HG02870 (cell line): ENCODE measurements at regions not wholly inside any gene's neighbourhood (a gene's known extent, or its start where the extent isn't known, plus 50 kb on each side); places are given as distances from the start of the nearest gene placed in this dataset.
"Not testable (repeated sequence)": the region's sequence is repeated elsewhere in the genome, so short reads cannot be mapped to it uniquely, and the experiment has no call there.

Source experiments
- ATAC-seq: cut with Tn5 transposase; IDR thresholded peaks from one replicate; pipeline ENCODE4 v1.9.1; 2021; ENCODE audit warnings: mild to moderate bottlenecking, moderate library complexity; ENCODE audit not compliant: unreplicated experiment

- no peak for ATAC-seq
Measured at GRCh38 chr2:125979886-125980285, 676.1 kb upstream of the GYPC start.

- ATAC-seq = no peak
Measured at GRCh38 chr2:125983364-125983763, 672.6 kb upstream of the GYPC start.

GRCh38 chr2:126029316-126029715 is 626.6 kb upstream of the GYPC start:
- no peak for ATAC-seq

- ATAC-seq = no peak
Measured at GRCh38 chr2:126038861-126039260, 617.1 kb upstream of the GYPC start.

- no peak for ATAC-seq
Measured at GRCh38 chr2:126041391-126042047, 614.4 kb upstream of the GYPC start.

- ATAC-seq = no peak
Measured at GRCh38 chr2:126042089-126042488, 613.9 kb upstream of the GYPC start.

- no peak for ATAC-seq
Measured at GRCh38 chr2:126048719-126049118, 607.2 kb upstream of the GYPC start.

GRCh38 chr2:126049461-126049860 is 606.5 kb upstream of the GYPC start:
- ATAC-seq = no peak

- ATAC-seq = no peak
Measured at GRCh38 chr2:126050991-126051736, 604.8 kb upstream of the GYPC start.

GRCh38 chr2:126051737-126052240 is 604.2 kb upstream of the GYPC start:
- ATAC-seq = not testable (repeated sequence)

- ATAC-seq = no peak
Measured at GRCh38 chr2:126059379-126059778, 596.6 kb upstream of the GYPC start.

GRCh38 chr2:126085011-126085795 is 570.8 kb upstream of the GYPC start:
- ATAC-seq = no peak

GRCh38 chr2:126100962-126101361 is 555.0 kb upstream of the GYPC start:
- no peak for ATAC-seq

GRCh38 chr2:126106006-126106405 is 550.0 kb upstream of the GYPC start:
- ATAC-seq = no peak

GRCh38 chr2:126107883-126108282 is 548.1 kb upstream of the GYPC start:
- no peak for ATAC-seq

- no peak for ATAC-seq
Measured at GRCh38 chr2:126115975-126116374, 540.0 kb upstream of the GYPC start.

- ATAC-seq = no peak
Measured at GRCh38 chr2:126117886-126118285, 538.1 kb upstream of the GYPC start.

- no peak for ATAC-seq
Measured at GRCh38 chr2:126145752-126146151, 510.2 kb upstream of the GYPC start.

- ATAC-seq = no peak
Measured at GRCh38 chr2:126154256-126154785, 501.6 kb upstream of the GYPC start.

- ATAC-seq = not testable (repeated sequence)
Measured at GRCh38 chr2:126160950-126161349, 495.0 kb upstream of the GYPC start.

GRCh38 chr2:126172631-126173184 is 483.2 kb upstream of the GYPC start:
- no peak for ATAC-seq
